ENCODE measurements at regions not wholly inside any gene's neighbourhood (a gene's known extent, or its start where the extent isn't known, plus 50 kb on each side); places are given as distances from the start of the nearest gene placed in this dataset.

- DNase-seq = no peak
- Mint-ChIP-seq H3K4me3 (no peak overlapping the region), H3K36me3 (ENCODE audit: insufficient read depth) (no peaks in the 10 kb centered on the region), H3K4me1 (ENCODE audit: low read depth) (no peaks in the 10 kb centered on the region), H3K9me3 (no peaks in the 10 kb centered on the region), H3K27me3 (ENCODE audit: low read depth) (peaks cover 8% of the 10 kb centered on the region)
- no peak for ATAC-seq
Measured at GRCh38 chr2:156147594-156148330, 184.8 kb downstream of the NR4A2 start.

DNA sequence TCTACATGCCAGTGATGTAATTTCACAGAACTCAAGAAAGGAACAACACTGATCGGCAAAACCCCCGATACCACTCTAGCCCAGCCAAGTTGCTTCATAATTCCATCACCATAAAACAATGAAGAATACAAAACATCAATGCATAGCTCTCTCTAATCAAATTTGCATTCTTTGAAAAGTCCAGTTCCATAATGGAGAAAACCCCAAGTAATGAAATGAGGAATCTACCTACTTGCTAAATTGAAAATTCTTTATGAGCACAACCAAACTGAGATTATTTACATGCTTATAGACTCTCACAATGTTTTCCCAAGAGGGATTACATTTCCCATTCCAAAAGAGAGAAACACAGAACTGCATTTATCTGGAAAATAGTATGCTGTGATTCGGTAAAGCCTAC lies 186.5 kb downstream of the NR4A2 start:
- H3K9me3 Mint-ChIP-seq = no peaks in the 10 kb centered on the region
- peaks cover 8% of the 10 kb centered on the region for H3K27me3 Mint-ChIP-seq (ENCODE audit: low read depth)
- H3K4me3 Mint-ChIP-seq = no peak overlapping the region
- H3K36me3 Mint-ChIP-seq (ENCODE audit: insufficient read depth) = no peaks in the 10 kb centered on the region
- no peak for ATAC-seq
- H3K4me1 Mint-ChIP-seq (ENCODE audit: low read depth) = no peaks in the 10 kb centered on the region
- no peak for DNase-seq

GRCh38 chr2:156145469-156145868 lies 187.1 kb downstream of the NR4A2 start:
- no peaks in the 10 kb centered on the region for H3K4me1 Mint-ChIP-seq (ENCODE audit: low read depth)
- ATAC-seq (no peak), DNase-seq (no peak)
- no peak overlapping the region for H3K4me3 Mint-ChIP-seq
- H3K27me3 Mint-ChIP-seq (ENCODE audit: low read depth) = peaks cover 5% of the 10 kb centered on the region
- H3K9me3 Mint-ChIP-seq = no peaks in the 10 kb centered on the region
- H3K36me3 Mint-ChIP-seq (ENCODE audit: insufficient read depth) = no peaks in the 10 kb centered on the region

DNA sequence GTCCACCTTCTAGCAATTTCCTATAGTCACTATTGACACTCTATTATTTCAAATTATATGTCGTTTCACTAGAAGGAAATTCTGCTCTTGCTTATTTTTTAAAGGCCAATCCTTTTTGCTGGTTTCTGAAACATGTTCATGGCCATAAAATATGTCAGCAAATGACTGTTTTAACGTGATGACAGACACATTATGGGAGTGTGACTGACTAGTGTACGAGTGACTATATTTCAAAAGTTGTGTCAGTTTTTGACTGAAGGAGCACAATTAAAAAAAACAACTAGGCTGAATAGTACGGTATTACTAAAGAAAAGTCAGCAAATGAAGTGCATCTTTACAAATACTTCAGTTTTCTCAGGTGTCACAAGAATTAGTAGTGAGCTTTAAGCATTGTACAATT lies 196.0 kb downstream of the NR4A2 start:
- Mint-ChIP-seq H3K36me3 (ENCODE audit: insufficient read depth) (no peaks in the 10 kb centered on the region), H3K9me3 (no peaks in the 10 kb centered on the region)
- ATAC-seq = no peak

GRCh38 chr2:156134887-156135286 lies 197.6 kb downstream of the NR4A2 start:
- no peak for ATAC-seq
- Mint-ChIP-seq H3K9me3 (no peaks in the 10 kb centered on the region), H3K27me3 (ENCODE audit: low read depth) (no peaks in the 10 kb centered on the region), H3K36me3 (ENCODE audit: insufficient read depth) (no peaks in the 10 kb centered on the region), H3K4me3 (no peak overlapping the region), H3K4me1 (ENCODE audit: low read depth) (no peaks in the 10 kb centered on the region)
- DNase-seq = no peak

More for the DNA sequence above, 196.0 kb downstream of the NR4A2 start:
- DNase-seq = no peak
- Mint-ChIP-seq H3K4me3 (no peak overlapping the region), H3K27me3 (ENCODE audit: low read depth) (no peaks in the 10 kb centered on the region), H3K4me1 (ENCODE audit: low read depth) (no peaks in the 10 kb centered on the region)

- Mint-ChIP-seq H3K4me3 (no peak overlapping the region), H3K9me3 (no peaks in the 10 kb centered on the region), H3K27me3 (ENCODE audit: low read depth) (no peaks in the 10 kb centered on the region), H3K36me3 (ENCODE audit: insufficient read depth) (no peaks in the 10 kb centered on the region), H3K4me1 (ENCODE audit: low read depth) (no peaks in the 10 kb centered on the region)
- DNase-seq = no peak
- no peak for ATAC-seq
Measured at GRCh38 chr2:156132941-156133340, 199.6 kb downstream of the NR4A2 start.

GRCh38 chr2:156132130-156132529 lies 200.4 kb downstream of the NR4A2 start:
- H3K4me1 Mint-ChIP-seq (ENCODE audit: low read depth) = no peaks in the 10 kb centered on the region
- H3K4me3 Mint-ChIP-seq = no peak overlapping the region
- no peak for DNase-seq
- no peaks in the 10 kb centered on the region for H3K36me3 Mint-ChIP-seq (ENCODE audit: insufficient read depth)
- H3K27me3 Mint-ChIP-seq (ENCODE audit: low read depth) = no peaks in the 10 kb centered on the region
- no peaks in the 10 kb centered on the region for H3K9me3 Mint-ChIP-seq
- ATAC-seq = no peak

DNA sequence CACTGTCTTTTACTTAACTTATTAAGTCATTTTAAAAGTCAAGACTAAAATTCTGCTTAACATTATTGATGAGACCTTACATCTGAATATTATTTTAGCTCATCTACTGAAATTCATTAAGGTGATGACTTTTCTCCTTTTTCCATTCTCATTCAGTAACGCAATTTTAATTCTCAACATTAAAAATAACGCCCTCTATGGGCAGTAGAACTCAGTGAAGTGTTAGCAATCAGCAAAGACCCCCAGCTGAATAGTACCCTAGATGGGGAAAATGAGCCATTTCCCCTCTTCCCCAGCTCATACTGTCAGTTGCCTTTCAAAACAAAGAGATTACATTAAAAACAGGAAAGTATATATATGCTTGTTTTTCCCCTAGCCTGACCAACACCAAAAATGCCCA lies 203.3 kb downstream of the NR4A2 start:
- Mint-ChIP-seq H3K36me3 (ENCODE audit: insufficient read depth) (no peaks in the 10 kb centered on the region), H3K4me3 (no peak overlapping the region), H3K9me3 (no peaks in the 10 kb centered on the region), H3K4me1 (ENCODE audit: low read depth) (no peaks in the 10 kb centered on the region), H3K27me3 (ENCODE audit: low read depth) (peaks cover 3% of the 10 kb centered on the region)
- ATAC-seq (no peak), DNase-seq (no peak)

DNA sequence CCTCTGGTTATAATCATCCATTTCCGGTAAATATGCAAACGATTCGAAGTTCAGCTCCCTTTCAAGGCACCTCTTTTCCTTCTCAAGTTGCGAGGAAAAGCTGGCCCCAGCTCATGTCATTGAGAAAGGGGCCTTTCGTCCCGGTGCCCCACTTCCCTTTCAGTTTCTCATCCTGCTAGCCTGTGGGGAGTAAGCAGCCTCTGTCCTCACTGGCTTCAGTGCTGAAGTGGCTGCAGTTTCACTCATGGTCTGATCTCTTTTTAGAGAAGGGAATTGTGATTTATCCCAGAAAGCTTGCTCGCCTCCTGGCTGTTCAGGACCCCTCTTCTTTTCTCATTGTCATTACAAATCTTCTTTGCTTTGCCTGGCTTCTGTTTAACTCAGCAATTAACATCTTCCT lies 207.5 kb downstream of the NR4A2 start:
- Mint-ChIP-seq H3K4me1 (ENCODE audit: low read depth) (no peaks in the 10 kb centered on the region), H3K36me3 (ENCODE audit: insufficient read depth) (no peaks in the 10 kb centered on the region), H3K27me3 (ENCODE audit: low read depth) (peaks cover 3% of the 10 kb centered on the region), H3K4me3 (no peak overlapping the region), H3K9me3 (peaks cover 5% of the 10 kb centered on the region)
- DNase-seq (no peak), ATAC-seq (no peak)

- H3K4me3 Mint-ChIP-seq = no peak overlapping the region
- H3K9me3 Mint-ChIP-seq = peaks cover 5% of the 10 kb centered on the region
- ATAC-seq = no peak
- no peaks in the 10 kb centered on the region for H3K36me3 Mint-ChIP-seq (ENCODE audit: insufficient read depth)
- DNase-seq = no peak
- peaks cover 3% of the 10 kb centered on the region for H3K27me3 Mint-ChIP-seq (ENCODE audit: low read depth)
- no peaks in the 10 kb centered on the region for H3K4me1 Mint-ChIP-seq (ENCODE audit: low read depth)
Measured at GRCh38 chr2:156124458-156124857, 208.1 kb downstream of the NR4A2 start.

DNA sequence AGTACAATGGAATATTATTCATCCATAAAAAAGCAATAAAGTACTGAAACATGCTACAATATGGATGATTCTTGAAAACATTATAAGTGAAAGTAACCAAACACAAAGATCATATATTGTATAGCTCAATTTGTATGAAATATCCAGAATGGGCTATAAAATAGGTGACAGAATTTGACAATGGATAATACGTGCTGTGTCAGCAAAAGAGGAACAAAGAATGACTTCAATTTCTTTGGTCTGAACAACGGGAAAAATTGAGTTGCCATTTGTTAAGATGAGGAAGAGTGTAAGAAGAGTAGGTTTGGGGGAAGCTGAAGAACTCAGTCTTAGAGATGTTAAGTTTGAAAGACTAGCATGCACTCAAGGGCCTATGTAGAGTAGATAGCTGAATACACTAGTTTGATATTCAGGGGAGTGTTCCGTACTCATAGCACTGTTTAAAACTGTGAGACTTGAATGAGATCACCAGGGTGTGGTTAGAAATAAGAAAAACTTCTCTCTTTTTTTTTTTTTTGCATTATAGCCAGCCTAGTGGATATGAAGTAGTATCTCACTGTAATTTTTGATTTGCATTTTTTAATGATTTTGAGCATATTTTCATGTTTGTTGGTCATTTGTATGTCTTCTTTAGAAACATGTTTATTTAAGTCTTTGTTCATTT lies 213.6 kb downstream of the NR4A2 start:
- Mint-ChIP-seq H3K27me3 (ENCODE audit: low read depth) (no peaks in the 10 kb centered on the region), H3K36me3 (ENCODE audit: insufficient read depth) (no peaks in the 10 kb centered on the region), H3K4me1 (ENCODE audit: low read depth) (no peaks in the 10 kb centered on the region), H3K9me3 (peaks cover 9% of the 10 kb centered on the region), H3K4me3 (no peak overlapping the region)
- no peak for DNase-seq
- ATAC-seq = no peak

DNA sequence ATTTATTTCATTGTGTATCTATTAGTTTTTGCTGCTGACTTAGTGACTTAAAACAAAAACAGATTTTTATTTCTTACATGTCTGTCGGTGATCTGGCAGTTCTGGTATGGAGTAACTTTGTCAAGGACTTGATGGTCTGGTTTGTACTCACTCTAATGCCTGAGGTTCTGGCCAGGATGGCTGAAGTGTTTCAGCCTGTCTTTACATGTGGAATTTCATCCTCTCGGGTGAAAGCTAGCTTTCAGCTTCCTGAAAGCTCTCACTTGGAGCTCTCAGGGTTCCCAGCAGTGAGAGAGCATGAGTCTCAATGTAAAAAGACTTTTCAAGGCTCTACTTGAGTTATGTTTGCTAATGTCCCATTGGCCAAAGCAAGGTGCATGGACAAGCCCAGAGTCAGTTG lies 216.4 kb downstream of the NR4A2 start:
- ATAC-seq = no peak
- H3K4me3 Mint-ChIP-seq = no peak overlapping the region
- no peak for DNase-seq
- no peaks in the 10 kb centered on the region for H3K36me3 Mint-ChIP-seq (ENCODE audit: insufficient read depth)
- peaks cover 9% of the 10 kb centered on the region for H3K9me3 Mint-ChIP-seq
- no peaks in the 10 kb centered on the region for H3K27me3 Mint-ChIP-seq (ENCODE audit: low read depth)
- no peaks in the 10 kb centered on the region for H3K4me1 Mint-ChIP-seq (ENCODE audit: low read depth)

DNA sequence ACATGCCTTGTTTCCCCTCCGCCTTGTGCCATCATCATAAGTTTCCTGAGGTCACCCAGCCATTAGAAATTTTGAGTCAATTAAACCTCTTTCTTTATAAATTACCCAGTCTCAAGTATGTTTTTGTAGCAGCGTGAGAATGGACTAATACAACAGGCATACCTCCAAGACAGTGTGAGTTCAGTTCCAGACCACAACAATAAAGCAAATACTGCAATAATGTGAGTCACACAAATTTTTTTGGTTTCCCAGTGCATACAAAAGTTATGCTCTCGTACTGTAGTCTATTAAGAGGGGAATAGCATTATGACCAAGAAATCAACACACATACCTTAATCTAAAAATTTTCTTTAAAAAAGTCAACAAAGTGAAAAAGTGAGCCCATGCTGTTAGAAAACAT lies 217.2 kb downstream of the NR4A2 start:
- Mint-ChIP-seq H3K27me3 (ENCODE audit: low read depth) (no peaks in the 10 kb centered on the region), H3K36me3 (ENCODE audit: insufficient read depth) (no peaks in the 10 kb centered on the region), H3K9me3 (peaks cover 4% of the 10 kb centered on the region), H3K4me3 (no peak overlapping the region), H3K4me1 (ENCODE audit: low read depth) (no peaks in the 10 kb centered on the region)
- DNase-seq (no peak), ATAC-seq (no peak)

DNA sequence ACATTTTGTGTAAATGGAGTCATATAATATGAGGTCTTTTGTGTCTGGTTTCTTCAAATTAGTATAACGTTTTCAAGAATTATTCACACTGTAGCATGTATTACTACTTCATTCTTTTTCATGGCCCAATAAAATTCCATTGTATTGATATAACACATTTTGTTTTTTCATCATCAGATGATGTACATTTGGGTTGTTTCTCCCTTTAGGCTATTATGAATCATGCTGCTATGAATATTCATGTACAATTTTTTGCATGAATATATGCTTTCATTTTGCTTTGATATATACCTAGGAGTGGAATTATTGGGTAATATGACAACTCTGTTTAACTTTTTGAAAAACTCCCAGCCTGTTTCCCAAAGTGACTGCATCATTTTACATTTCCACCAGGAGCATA lies 220.2 kb downstream of the NR4A2 start:
- Mint-ChIP-seq H3K4me3 (no peak overlapping the region), H3K4me1 (ENCODE audit: low read depth) (no peaks in the 10 kb centered on the region), H3K36me3 (ENCODE audit: insufficient read depth) (no peaks in the 10 kb centered on the region), H3K9me3 (no peaks in the 10 kb centered on the region), H3K27me3 (ENCODE audit: low read depth) (no peaks in the 10 kb centered on the region)
- DNase-seq (no peak), ATAC-seq (peak in 1 of 2 donors; percentile 28)

GRCh38 chr2:156110890-156111289 lies 221.6 kb downstream of the NR4A2 start:
- DNase-seq (peak; percentile 5), ATAC-seq (no peak)
- Mint-ChIP-seq H3K4me1 (ENCODE audit: low read depth) (no peaks in the 10 kb centered on the region), H3K9me3 (no peaks in the 10 kb centered on the region), H3K36me3 (ENCODE audit: insufficient read depth) (no peaks in the 10 kb centered on the region), H3K4me3 (no peak overlapping the region), H3K27me3 (ENCODE audit: low read depth) (no peaks in the 10 kb centered on the region)

All from activated T-cell treated with anti-CD3 and anti-CD28 coated beads, Interleukin-2, amount 50 U/mL, for 4 hours (primary cell).